ENCODE measurements at regions not wholly inside any gene's neighbourhood (a gene's known extent, or its start where the extent isn't known, plus 50 kb on each side); places are given as distances from the start of the nearest gene placed in this dataset.

DNA sequence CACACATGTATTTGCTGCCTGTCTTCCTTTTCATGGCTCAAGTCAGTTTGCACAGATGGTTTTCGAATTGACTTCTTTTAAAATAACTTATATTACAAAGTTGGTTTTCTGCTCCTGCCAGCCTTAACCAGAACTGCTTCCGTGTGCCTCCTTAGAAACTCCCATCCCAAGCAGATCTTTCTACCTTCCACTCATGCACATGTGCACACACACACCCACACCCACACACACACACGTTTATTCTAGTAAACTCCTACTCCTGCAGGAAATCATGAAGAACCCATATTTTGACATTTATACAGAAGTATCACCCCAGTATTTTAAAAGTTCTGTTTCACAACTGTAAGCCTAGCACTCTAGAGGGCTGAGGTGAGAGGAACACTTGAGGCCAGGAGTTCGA, 329.5 kb upstream of the SOX9 start:
- TF ChIP-seq POLR2A (IDR thresholded peaks at IDR 0.05) (no peak), CTCF (IDR thresholded peaks at IDR 0.05) (no peak)

All from stomach (tissue), 4 donors.